ENCODE measurements at regions not wholly inside any gene's neighbourhood (a gene's known extent, or its start where the extent isn't known, plus 50 kb on each side); places are given as distances from the start of the nearest gene placed in this dataset.
A peak's percentile ranks its signal among the peaks of the same experiment; 100 is the strongest.

DNA sequence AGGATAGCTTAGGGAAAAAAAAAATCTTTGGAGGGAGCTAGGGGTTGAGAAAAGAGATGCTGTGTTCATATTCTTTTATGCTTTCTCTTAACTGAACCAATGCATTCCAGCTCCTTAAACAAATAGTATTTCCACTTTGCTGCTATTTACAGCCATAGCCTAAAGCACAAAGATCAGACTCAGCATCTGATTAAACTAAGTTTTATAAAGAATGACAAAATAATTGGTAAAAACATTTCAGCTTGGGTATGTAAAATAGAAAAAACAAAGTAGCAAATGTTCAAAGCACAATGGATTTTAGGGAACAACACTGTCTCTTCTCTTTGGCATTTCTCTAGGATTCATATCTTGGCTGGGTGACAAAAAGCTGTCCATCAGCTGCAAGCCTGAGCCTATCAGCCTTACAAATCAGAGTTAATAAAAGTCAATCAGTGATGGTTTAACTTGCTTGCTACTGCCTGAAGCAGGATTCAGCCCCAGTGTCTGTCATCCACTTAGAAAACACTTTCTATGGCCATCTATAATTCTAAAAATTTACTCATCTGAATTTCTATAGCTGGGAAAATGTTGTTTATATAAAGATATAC lies 232.1 kb upstream of the CDIN1 start:
- DNase-seq (ENCODE audit: low spot score), result no peak

DNA sequence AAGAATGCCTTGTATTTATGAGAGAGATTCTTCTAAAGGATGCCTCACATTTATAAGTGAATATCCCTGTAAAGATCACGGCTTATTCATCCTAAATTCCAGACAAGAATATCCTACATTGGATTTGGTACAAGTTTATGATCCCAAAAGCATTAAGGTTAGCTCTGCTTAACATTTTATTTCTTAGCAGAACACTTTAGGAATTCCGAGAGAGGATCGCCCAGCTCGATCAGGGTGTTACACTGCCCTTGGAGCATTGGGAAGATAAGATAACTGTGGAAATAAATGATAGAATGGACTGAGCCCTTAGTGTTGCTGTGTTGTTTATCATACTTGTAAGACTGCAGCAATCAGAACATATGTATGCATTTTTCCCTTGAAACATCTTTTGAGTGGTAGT lies 223.0 kb upstream of the CDIN1 start:
- DNase-seq (ENCODE audit: low spot score), result no peak

DNA sequence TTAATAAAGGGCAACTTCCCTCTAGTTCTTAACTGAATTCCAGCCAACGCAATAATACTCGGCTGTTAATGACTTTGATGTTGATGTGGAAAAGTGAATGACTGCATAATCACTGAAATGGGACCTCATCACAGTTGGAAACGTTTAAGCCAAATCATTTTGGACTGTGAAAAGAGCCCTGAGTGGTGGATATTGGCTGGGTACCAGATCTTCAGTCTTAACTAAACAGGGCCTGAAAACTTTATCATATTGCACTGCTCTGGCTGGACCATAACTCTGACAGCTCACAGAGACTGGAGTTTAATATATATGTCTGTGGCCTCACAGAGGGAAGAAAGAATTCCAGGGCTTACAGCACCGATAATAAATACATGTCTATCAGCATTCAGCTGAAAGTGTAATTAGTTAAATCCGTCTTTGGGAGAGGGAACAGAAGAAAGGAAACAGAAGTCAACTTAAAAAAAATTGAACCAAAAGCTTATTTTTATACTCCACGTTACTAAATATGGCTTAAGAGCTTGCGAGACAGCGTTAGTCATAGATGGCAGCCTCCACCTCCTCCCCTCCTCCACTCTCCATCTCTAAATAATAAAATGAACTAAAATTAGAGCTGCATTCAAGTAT lies 222.3 kb upstream of the CDIN1 start:
- peak; percentile 58 for DNase-seq (ENCODE audit: low spot score)

DNA sequence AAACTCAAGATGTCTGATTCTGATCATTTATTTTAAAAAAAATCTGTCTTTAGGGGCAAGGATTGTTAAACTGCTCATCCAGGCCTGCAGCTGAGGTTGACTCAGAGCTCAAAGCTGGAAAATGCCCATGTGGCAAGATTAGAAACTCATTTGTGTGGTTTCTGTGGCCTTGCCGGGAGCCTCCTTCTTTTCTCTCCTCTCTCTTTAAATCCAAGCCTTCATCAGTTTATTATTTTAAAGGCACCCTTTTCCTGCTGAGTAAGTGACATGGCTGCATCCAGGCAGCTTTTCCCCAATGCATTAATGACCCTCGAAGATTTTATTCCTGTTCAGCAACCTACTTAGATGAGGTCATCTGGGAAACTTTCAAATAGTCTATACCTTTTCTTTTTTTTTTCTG lies 221.3 kb upstream of the CDIN1 start:
- DNase-seq (ENCODE audit: low spot score), result no peak

DNA sequence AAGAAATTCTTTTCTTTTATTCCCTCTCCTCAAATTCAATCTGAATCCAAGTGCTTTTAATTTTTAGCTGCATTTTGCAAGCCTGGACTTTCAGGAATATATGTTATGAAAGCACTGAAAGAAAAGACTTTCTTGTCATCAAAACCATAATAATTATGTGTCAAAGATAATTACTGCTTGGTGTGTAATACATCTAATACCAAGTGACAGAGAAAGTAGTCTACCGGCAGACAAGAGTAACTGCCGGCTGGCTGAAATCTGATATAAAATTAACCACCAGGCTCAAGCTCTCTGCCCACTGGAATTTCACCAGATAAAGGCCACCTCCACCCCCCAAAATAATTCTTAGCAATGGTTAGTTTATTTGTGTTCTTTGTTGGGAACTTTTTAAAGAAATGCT lies 220.9 kb upstream of the CDIN1 start:
- no peak for DNase-seq (ENCODE audit: low spot score)

DNA sequence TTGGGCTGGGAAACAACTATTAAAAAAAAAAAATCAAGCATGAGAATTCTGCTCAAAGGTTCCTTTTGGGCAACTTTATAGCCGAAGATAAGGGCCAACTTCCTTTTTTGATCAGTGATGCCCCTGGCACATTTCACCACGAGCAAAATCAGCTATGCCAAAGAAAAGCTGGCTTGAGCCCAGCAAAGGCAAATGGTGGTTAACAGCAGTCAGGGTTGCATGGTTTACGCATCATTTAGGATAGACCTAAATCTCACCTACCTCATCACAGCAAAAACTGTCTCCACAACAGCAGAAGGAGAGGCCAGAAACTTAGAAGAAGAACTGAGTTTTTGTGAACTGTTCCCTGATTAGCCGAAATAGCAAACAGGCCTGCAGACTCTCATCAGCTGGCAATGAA lies 220.1 kb upstream of the CDIN1 start:
- no peak for DNase-seq (ENCODE audit: low spot score)

DNA sequence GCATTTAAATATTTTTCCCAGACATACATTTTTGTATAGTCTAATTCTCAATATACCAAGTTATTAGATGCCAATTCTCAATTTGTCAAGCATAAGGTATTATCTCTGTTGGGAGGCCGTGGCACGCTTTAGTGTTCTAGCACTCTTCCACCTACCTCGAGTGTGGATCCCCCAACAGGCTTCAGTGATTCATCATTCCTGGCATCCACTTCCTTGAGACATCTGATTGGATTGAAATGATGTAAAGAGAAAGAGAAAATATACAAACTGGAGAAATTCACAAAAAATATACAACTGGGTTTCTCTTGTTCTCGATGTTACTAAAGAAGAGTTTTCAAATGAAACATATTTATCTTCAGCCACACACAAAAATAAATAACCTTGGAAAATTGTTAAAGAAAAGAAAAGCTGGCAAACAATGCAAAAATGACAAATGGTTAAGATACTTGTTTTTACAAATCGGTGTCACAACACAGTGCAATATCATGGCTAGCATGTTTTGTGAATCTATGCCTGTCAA lies 218.0 kb upstream of the CDIN1 start:
- DNase-seq (ENCODE audit: low spot score), result no peak

DNA sequence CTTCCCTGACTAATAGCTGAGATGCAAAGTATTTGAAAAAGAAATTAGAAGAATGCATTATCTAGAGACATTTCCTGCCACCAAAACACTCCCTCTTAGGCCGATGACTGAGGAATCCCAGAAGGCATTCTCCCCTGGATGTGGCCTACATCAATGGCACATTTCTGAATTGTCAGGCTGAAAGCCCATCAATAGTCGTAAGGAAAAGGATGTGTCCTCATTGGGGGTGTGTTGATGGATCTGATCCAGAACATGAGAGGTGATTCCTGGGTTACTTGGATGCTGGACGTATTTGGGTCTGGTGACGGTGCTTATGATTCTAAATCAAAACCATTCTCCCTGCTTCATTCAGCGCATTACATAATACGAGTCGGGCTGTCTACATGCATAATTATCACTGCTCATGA lies 216.9 kb upstream of the CDIN1 start:
- DNase-seq (ENCODE audit: low spot score), result no peak

DNA sequence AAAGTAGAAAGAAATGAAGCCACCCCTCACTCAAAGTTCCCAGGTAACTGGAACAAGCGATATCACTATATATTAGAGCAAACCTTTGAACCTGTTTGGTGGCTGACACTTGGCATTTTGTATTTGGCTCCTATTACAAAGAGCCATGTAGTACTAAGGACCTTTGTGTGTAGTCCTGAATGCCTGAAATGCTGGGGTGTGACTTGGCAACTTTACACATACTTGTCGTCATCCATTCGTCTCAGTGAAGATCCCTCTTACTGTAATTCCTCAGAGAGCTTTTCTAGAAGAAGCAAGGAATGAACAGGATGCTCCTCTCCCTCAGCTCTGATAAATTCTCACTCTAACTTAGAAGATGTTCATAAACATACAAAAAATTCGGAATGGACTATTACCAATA lies 216.1 kb upstream of the CDIN1 start:
- no peak for DNase-seq (ENCODE audit: low spot score)

DNA sequence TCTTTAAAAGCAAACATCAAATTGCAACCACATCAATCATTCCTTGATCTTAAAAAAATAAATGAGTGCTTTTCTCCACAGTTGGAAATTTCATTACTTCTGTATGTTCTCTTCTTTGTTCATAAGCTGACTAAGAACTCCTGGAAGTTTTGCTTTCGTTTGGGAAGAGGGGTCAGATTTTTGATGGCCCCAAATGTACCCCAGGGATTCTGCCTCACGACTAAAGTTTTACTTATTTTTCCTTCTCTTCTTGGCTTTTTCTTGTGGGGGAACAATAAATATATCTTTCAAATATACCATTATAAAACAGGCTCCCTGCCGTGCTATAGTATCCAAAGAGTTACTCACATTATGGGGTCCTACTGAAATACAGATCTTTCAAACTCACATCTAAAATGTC lies 215.0 kb upstream of the CDIN1 start:
- DNase-seq (ENCODE audit: low spot score), result no peak

DNA sequence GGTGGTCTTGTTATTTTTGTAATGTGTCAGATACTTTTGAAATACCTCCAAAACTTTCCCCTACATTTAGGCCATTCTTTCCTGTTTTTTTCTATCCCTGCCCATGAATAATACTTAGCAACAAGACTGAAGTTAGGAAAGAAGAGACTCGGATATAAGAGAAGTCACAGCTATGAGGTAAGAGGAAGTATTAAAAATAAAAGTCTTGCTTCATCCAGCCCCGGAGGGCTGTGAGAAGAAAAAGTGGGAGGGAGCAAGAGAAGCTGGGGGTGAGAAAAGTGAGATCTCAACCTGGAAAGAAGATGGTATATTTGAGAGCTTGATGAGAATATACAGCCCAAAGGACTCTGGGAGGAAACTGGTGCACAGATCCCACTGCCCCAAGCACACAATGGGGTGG lies 213.5 kb upstream of the CDIN1 start:
- DNase-seq (ENCODE audit: low spot score), result no peak

DNA sequence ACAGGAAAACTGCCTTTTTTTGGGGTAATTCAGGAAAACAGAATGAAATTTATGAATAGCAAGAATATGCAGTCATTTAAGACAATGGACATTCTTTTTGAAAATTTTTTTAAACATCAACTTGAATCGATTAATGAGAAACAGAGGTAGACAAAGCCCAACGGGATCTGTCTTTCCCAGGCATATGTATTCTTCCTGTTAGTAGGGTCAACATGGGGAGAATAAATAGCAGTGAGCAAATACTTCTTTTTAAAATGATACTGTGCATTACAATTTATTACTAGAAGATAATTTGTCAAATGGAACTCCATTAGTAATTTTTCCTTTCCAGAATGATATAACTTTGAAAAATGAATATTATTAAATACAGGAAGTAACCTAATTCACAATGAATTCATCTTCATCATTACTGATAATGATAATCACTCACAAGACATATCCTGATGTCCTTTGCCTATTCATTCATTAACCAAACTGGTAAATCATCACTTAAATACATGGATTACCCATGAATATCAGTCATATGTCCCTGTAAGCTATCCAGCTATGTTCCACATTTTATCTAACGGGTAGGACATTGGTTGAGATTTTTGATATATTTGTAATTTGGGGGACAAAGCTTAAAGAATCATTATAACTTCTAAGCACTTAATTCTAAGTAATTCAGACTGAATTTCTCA lies 209.2 kb upstream of the CDIN1 start:
- DNase-seq (ENCODE audit: low spot score), result no peak

DNA sequence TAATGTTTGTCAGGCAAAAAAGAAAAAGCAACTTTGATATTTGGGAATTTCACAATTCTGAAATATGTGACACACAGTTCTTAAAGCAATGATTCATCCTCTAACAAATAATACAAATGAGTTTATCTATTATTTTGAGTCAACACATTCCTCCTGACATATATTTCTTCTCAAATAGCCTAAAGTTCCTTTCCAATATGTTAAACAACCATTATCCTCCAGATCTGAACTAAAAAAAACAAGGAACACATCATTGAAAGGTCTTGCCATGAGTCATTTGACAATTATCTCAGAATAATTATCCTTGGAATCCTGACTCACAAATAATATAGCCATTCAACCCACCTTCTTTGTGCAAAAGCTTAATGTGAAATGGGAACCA lies 208.7 kb upstream of the CDIN1 start:
- no peak for DNase-seq (ENCODE audit: low spot score)

DNA sequence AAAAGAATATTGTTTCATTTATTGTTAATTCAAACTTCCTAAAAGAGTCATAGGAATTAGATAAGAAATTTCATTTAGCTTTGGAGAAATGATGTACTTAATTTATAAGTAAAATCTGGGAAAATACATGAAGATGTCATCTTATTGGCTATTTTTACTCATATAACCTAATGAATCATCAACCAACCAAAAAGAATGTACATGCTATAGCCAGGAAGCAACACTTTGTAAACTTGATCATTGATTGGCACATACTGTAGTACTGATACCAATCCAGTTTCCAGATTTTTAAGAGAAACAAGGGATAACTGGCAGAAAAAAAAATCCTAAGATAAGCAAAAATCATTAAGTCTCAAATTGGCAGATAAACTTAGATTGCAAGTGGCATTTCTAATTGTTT lies 207.9 kb upstream of the CDIN1 start:
- no peak for DNase-seq (ENCODE audit: low spot score)

DNA sequence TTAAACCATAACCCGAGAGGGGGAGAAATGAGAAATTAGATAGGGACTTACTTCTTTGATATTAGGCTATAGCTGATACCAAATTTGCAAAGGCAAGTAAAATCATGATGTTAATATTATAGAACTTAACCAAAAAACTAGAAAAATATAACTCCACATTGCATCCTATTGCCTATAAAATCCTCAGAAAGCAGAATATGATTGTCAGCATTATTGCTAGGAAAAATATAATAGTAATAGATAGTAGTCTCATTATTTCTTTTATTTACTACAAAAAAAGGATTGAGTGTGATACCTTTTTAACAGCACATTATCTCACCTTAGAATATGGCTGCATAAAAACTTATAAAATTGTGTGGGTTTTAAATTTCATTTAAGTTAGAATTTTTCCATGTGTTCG lies 206.5 kb upstream of the CDIN1 start:
- no peak for DNase-seq (ENCODE audit: low spot score)

DNA sequence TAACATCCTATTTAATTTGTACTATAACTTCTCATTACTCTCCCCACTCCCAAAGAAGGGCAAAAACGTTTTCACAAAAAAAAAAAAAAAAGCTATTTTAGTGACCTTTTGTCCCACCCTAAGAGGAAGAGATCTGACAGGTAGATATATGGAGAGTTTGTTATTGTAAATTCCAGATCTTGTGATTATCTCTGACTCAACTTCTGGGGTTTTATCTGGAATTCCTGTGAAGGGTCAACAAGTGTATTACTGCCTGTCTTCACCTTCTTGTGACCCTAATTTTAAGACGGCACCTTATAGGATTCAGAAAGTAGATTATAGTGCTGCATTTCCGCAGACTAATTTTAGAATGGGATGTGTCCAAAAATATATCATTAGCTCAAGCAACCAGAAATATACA lies 205.9 kb upstream of the CDIN1 start:
- no peak for DNase-seq (ENCODE audit: low spot score)

DNA sequence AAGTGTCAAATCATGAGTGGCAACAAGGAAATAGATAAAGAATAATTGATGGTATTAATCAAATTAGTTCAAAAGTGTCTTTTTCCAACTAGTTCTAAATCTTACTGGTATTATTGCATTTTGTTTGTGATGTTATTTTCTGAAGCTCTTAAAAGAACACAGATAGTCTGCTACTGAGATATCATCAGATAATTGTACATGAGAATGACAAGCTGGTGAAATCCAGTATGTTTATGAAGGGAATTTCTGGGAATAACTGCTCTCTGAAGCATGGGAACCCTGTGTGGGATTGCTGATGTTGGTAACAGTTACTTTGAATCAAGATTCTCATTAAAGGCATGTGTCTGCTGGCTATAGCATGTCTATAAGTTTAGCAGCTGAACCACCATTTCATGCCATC lies 190.3 kb upstream of the CDIN1 start:
- DNase-seq (ENCODE audit: low spot score), result no peak

DNA sequence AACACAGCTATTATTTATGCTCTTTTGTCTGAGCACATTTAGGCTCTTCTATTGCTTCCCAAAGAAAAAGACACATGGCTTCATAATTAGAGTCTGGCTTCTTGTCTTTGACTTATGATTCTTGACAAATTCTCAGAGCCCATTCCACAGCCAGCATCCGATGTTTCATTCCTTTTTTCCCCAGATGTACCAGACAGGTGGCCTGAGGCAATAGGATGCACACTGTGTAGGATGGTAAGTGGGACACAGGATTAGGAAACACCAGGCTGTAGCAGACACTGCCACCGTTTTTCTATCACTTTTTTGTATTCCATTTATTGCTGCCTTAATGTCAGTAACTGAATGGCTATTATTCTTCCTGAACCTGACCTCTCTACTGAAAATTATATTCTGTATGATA lies 188.9 kb upstream of the CDIN1 start:
- DNase-seq (ENCODE audit: low spot score), result no peak

DNA sequence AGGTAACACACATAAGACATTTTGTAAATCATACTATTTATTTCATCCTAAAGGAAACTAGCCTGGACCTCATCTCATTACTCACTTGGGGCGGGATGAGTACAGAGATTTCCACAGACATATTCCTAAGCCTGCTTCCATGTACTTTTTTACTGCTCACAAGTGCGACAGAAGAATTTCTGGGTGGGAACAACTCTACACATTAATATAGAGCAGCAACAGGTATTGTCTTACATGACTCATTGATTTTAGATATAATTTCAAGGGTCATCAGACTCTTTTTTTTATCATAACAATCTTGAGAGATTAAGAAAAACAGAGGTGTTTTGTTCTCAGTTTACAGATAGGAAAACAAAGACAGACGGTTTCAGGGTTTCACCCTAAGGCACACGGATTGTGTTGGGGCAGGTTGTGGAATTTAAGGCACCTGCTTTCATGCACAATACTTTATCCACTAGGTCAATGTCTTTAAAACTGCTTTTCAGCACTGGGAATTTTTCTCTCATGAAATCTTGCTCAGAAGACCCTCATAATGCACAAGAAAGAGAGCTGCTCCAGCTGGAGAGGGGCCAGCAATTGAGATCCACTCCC lies 186.7 kb upstream of the CDIN1 start:
- DNase-seq (ENCODE audit: low spot score), result no peak

DNA sequence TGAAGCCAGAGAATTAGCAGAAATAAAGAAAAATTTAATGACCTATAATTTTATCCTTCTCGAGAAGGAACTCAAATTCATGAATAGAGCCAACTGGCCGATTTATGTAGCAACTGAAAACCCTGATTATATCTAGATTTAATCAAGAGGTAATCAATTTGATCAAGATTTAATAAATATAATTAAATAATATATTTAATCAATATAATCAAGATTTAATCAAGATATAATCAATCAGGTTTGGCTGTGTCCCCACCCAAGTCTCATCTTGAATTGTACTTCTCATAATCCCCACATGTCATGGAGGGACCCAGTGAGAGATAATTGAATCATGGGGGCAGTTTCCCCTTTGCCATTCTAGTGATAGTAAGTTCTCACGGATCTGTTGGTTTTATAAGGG lies 181.2 kb upstream of the CDIN1 start:
- no peak for DNase-seq (ENCODE audit: low spot score)

DNA sequence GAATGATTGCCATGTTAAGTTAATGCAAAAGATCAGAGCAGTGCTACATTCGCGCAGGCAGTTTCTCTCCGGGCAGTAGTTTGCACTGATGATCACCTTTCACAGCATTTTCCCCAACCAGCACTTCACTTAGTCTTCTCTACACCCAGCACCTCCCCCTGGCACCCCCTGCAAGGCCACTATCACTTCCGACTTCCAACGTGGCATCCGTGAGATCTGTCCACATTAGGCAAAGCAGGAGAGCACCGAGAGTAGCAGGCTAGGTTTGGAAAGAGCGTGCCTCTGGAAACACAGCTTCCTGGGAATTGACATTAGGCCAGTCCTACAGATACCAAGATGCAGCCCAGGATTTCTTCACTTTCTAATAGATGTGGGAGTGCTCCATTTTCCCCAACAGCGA lies 180.2 kb upstream of the CDIN1 start:
- DNase-seq (ENCODE audit: low spot score), result no peak

DNA sequence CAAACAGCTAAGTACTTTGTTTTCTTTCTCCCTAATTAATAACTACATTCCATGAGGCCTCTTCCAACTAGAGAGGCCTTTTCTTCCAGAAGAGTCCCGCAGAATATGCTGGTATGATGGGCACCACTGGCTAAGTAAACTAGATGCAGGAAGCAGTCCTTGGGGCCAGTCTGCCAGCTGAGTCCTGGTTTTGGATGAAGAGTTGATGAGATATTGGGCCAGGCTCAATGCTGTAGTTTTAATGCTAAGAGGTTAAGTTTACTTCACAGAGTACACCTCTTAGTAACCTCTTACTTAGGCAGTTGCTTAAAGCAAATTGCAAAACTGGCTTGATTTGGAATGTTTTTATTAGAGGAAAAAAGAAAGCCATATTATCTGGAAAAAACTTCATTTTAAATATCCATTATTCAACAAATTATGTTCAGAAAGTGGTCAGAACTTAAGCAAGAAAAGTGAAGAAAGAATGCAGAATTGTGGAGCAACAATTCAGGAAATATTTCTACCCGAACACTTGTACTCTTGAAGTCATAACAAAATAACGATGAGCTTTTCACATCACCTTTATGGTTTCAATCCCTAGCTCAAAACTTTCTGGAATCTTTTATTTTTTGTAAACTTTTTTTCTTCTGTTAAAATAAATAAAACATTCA lies 178.4 kb upstream of the CDIN1 start:
- DNase-seq (ENCODE audit: low spot score), result no peak

DNA sequence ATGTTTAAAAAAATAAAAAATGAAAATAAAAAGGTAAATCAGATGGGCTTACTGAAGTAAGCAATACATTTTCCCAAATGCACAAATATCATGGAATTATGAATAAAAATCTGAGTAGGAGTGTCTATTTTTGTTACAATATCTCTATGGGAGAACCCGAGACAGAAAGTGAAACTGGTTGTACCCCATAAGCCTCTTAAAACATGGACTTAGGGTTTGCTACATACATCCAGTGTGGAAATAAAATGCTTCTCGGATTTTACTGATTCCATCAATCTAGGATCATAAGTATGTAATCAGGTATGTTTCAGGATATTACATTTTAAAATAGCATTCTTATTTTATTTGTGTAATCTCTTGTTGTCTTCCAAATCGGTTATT lies 177.8 kb upstream of the CDIN1 start:
- no peak for DNase-seq (ENCODE audit: low spot score)
